DND-41 (cell line): ENCODE measurements at regions not wholly inside any gene's neighbourhood (a gene's known extent, or its start where the extent isn't known, plus 50 kb on each side); places are given as distances from the start of the nearest gene placed in this dataset.
"Not testable (repeated sequence)": the region's sequence is repeated elsewhere in the genome, so short reads cannot be mapped to it uniquely, and the experiment has no call there.

Experiments
- ATAC-seq: fragments of 200-7000 bp; cut with Tn5 transposase; 3 replicates; pipeline ENCODE4 v1.9.1; 2021; ENCODE audit warnings: low read depth; ENCODE audit not compliant: insufficient read depth
- DNase-seq: peaks from one replicate; pipeline ENCODE4 v3.0.0-alpha.2; 2020
- H2AFZ ChIP-seq: 2 replicates; pipeline ENCODE4 v1.6.0; 2012; ENCODE audit warnings: low read depth, low read length
- H3K27ac ChIP-seq: 2 replicates; pipeline ENCODE4 v1.5.1; 2012; ENCODE audit warnings: low read length, inconsistent platforms
- H3K27me3 ChIP-seq: fragments of 200-600 bp; sonication (generic); 2 replicates; pipeline ENCODE4 v1.6.0; 2012; ENCODE audit warnings: low read length, mild to moderate bottlenecking, inconsistent platforms; ENCODE audit not compliant: insufficient read depth, poor library complexity
- H3K36me3 ChIP-seq: 2 replicates; pipeline ENCODE4 v1.5.1; 2012; ENCODE audit warnings: low read length, inconsistent platforms; ENCODE audit not compliant: insufficient read depth
- H3K4me1 ChIP-seq: 2 replicates; pipeline ENCODE4 v1.5.1; 2012; ENCODE audit warnings: mild to moderate bottlenecking, low read length; ENCODE audit not compliant: insufficient read depth
- H3K4me2 ChIP-seq: 2 replicates; pipeline ENCODE4 v1.6.0; 2012; ENCODE audit warnings: mild to moderate bottlenecking, moderate library complexity, low read length, inconsistent platforms; ENCODE audit not compliant: insufficient read depth
- H3K4me3 ChIP-seq, 2 experiments: fragments of 200-600 bp in 1 of 2; shearing (Covaris generic) in 1 of 2; 2 replicates each; pipeline ENCODE4 v1.5.1; 2012 to 2016; ENCODE audit warnings: inconsistent platforms in 2 of 2, low read length in 2 of 2, mild to moderate bottlenecking in 2 of 2, low read depth in 1 of 2, moderate library complexity in 1 of 2
- H3K79me2 ChIP-seq: 2 replicates; pipeline ENCODE4 v1.6.0; 2012; ENCODE audit warnings: low read length, inconsistent platforms; ENCODE audit not compliant: insufficient read depth
- H3K9ac ChIP-seq: 2 replicates; pipeline ENCODE4 v1.6.0; 2012; ENCODE audit warnings: low read depth, mild to moderate bottlenecking, inconsistent platforms, low read length, moderate library complexity
- H3K9me3 ChIP-seq: 2 replicates; pipeline ENCODE4 v1.5.1; 2012; ENCODE audit warnings: low read length, moderate library complexity, mild to moderate bottlenecking, inconsistent platforms; ENCODE audit not compliant: insufficient read depth, severe bottlenecking
- H4K20me1 ChIP-seq: 2 replicates; pipeline ENCODE4 v1.6.0; 2012; ENCODE audit warnings: low read length; ENCODE audit not compliant: insufficient read depth
- EZH2 ChIP-seq: IDR thresholded peaks from 3 replicates; pipeline ENCODE4 v1.6.1; 2012; ENCODE audit warnings: borderline replicate concordance, low read depth, mild to moderate bottlenecking, moderate library complexity, low read length, inconsistent platforms; ENCODE audit not compliant: severe bottlenecking
- TF ChIP-seq, protein P1 (sequence below): IDR thresholded peaks from 2 replicates; pipeline ENCODE4 v1.5.1; 2012; ENCODE audit warnings: borderline replicate concordance, low read length, moderate library complexity, mild to moderate bottlenecking; ENCODE audit not compliant: poor library complexity, severe bottlenecking; ENCODE audit errors: extremely low read depth

DNA sequence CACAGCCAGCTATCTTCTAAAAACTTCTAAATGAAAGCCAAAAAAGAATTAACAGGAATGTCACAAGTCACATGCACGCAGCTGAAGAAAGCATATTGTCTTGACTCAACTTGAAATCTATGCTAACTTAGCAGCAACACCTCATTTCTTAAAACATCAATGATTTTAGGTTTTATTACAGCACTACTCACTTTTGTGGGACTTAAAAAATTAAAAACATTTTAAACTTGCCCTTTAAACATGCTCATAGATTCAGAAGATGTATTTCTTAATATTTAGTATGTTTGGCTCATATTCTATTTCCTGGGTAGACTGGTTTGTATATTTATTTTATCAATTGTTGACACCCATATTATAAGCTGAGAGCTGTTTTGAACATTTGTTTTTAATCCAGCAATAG lies 279.4 kb downstream of the NKX6-1 start:
- H3K4me1 ChIP-seq = no peaks in the 10 kb centered on the region
- DNase-seq (no peak), ATAC-seq (no peak)
- no peak overlapping the region for H3K4me3 ChIP-seq
- H3K27ac ChIP-seq = no peak overlapping the region
- H3K79me2 ChIP-seq = no peaks in the 10 kb centered on the region
- H4K20me1 ChIP-seq = no peaks in the 10 kb centered on the region
- no peak overlapping the region for H3K4me2 ChIP-seq
- no peaks in the 10 kb centered on the region for H3K36me3 ChIP-seq
- no peak for TF ChIP-seq EZH2
- TF ChIP-seq, protein P1, sequence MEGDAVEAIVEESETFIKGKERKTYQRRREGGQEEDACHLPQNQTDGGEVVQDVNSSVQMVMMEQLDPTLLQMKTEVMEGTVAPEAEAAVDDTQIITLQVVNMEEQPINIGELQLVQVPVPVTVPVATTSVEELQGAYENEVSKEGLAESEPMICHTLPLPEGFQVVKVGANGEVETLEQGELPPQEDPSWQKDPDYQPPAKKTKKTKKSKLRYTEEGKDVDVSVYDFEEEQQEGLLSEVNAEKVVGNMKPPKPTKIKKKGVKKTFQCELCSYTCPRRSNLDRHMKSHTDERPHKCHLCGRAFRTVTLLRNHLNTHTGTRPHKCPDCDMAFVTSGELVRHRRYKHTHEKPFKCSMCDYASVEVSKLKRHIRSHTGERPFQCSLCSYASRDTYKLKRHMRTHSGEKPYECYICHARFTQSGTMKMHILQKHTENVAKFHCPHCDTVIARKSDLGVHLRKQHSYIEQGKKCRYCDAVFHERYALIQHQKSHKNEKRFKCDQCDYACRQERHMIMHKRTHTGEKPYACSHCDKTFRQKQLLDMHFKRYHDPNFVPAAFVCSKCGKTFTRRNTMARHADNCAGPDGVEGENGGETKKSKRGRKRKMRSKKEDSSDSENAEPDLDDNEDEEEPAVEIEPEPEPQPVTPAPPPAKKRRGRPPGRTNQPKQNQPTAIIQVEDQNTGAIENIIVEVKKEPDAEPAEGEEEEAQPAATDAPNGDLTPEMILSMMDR = no peak
- H2AFZ ChIP-seq = no peak overlapping the region
- H3K9ac ChIP-seq = no peak overlapping the region
- H3K9me3 ChIP-seq = no peaks in the 10 kb centered on the region
- no peaks in the 10 kb centered on the region for H3K27me3 ChIP-seq

GRCh38 chr4:84218031-84218430 lies 281.1 kb downstream of the NKX6-1 start:
- no peak for TF ChIP-seq EZH2
- TF ChIP-seq, protein P1 = no peak
- Histone ChIP-seq H3K4me3 (no peak overlapping the region), H3K79me2 (no peaks in the 10 kb centered on the region), H2AFZ (no peak overlapping the region), H3K27me3 (no peaks in the 10 kb centered on the region), H4K20me1 (no peaks in the 10 kb centered on the region), H3K36me3 (no peaks in the 10 kb centered on the region), H3K4me2 (no peak overlapping the region), H3K9ac (no peak overlapping the region), H3K27ac (no peak overlapping the region), H3K9me3 (no peaks in the 10 kb centered on the region), H3K4me1 (no peaks in the 10 kb centered on the region)
- DNase-seq (no peak), ATAC-seq (no peak)

GRCh38 chr4:84215217-84215616 lies 283.9 kb downstream of the NKX6-1 start:
- H3K4me1 ChIP-seq = no peaks in the 10 kb centered on the region
- DNase-seq (no peak), ATAC-seq (no peak)
- H3K9ac ChIP-seq = no peak overlapping the region
- no peak overlapping the region for H3K4me3 ChIP-seq
- no peaks in the 10 kb centered on the region for H4K20me1 ChIP-seq
- H3K79me2 ChIP-seq = no peaks in the 10 kb centered on the region
- H2AFZ ChIP-seq = no peak overlapping the region
- no peak overlapping the region for H3K4me2 ChIP-seq
- TF ChIP-seq, protein P1 = no peak
- no peak for TF ChIP-seq EZH2
- H3K9me3 ChIP-seq = no peaks in the 10 kb centered on the region
- no peaks in the 10 kb centered on the region for H3K27me3 ChIP-seq
- no peak overlapping the region for H3K27ac ChIP-seq
- H3K36me3 ChIP-seq = no peaks in the 10 kb centered on the region

- H3K9ac ChIP-seq, H3K36me3 ChIP-seq, H3K4me2 ChIP-seq, DNase-seq, H3K9me3 ChIP-seq, H2AFZ ChIP-seq, H4K20me1 ChIP-seq, H3K4me3 ChIP-seq, H3K79me2 ChIP-seq, H3K27ac ChIP-seq, H3K27me3 ChIP-seq, ATAC-seq, H3K4me1 ChIP-seq: not testable (repeated sequence)
These were observed 292.9 kb downstream of the NKX6-1 start for GRCh38 chr4:84206226-84206625.
